Left ventricle myocardium superior (tissue), 1 donor: ENCODE measurements at regions not wholly inside any gene's neighbourhood (a gene's known extent, or its start where the extent isn't known, plus 50 kb on each side); places are given as distances from the start of the nearest gene placed in this dataset.

Source experiments
- ATAC-seq: fragments of 200-7000 bp; cut with Tn5 transposase; one replicate; pipeline ENCODE4 v1.9.1; 2020; ENCODE audit warnings: mild to moderate bottlenecking, moderate library complexity
- DNase-seq: peaks from one replicate; pipeline ENCODE4 v3.0.0-alpha.2; 2020
- intact Hi-C: fragments of 100-400 bp; cut with micrococcal nuclease; formaldehyde crosslinking; loops from one replicate; pipeline ENCODE4 v1.11.0; 2022
- donor health status: DM: no; HTN: yes; CAD: no; lungs with severe emphysema.

GRCh38 chr1:60402216-60402615, 328.6 kb upstream of the C1orf87 start:
- no peak for ATAC-seq
- intact Hi-C loops: no loop called here
- DNase-seq: no peak

- intact Hi-C loops: no loop called here
- no peak for DNase-seq
- ATAC-seq: no peak
Measured at GRCh38 chr1:60394436-60394835, 320.9 kb upstream of the C1orf87 start.

GRCh38 chr1:60390593-60391282, 317.2 kb upstream of the C1orf87 start:
- DNase-seq: no peak
- no peak for ATAC-seq
- intact Hi-C loops: no loop called here

DNA sequence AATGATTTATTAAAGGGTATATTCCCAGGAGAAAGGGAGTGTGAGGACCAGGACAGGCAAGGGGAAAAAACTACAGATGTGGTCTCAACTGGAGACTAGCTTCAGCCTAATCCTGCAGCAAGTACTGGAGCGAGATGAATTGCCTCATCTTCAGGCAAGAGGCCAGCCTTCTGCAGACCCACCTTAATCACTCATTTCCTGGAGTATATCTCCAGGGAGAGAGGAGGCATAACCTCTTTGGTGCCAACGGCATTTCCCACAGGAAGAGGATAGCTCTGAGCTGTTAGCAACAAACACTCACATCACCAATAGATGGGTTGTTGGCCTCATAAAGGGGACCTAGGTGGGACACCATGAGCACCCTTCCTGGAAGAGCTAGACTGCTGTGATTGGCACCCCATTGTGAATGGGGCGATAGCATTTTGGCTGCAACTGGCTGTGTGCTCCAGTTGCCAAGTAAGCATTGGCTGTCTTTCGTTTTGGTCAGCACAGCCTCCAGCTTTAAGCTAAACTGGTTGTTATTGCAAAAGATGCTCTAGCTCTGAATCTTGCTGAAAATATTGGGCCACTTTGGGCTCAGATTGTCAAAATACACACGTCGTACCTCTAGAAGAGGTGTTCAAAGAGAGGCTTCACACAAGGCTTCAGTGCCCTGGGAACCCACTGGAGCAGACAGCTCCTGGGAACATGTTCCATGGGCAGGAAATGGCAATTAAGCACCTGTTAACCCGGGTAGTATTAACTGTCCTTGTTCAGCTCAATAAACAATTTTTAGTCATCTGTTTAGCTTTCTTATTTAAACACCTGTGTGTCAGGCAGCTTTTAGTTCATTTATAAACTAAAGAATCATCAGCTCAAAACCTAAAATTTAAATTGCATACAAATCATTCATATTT, 314.8 kb upstream of the C1orf87 start:
- DNase-seq (no peak), ATAC-seq (peak; percentile 56)
- intact Hi-C loops: no loop called here

DNA sequence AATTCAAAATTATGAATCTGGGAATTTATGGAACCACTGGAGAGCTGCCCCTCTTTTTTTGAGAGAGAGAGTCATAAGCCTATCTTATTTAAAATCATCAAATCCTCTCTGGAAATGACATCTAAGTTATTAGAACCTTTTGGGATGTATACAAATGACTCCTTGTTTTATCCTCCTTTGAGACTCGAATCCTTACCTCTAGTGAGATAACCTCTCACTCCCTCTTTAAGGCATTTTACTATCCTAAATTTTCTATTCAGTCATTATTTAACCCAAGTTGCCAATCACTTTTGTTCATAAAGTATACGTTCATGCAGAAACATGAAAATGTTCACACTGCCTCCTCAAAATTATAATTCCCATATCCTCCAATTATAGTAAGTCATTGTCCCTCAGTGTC, 313.6 kb upstream of the C1orf87 start:
- DNase-seq: no peak
- intact Hi-C loops: no loop called here
- ATAC-seq: no peak

DNA sequence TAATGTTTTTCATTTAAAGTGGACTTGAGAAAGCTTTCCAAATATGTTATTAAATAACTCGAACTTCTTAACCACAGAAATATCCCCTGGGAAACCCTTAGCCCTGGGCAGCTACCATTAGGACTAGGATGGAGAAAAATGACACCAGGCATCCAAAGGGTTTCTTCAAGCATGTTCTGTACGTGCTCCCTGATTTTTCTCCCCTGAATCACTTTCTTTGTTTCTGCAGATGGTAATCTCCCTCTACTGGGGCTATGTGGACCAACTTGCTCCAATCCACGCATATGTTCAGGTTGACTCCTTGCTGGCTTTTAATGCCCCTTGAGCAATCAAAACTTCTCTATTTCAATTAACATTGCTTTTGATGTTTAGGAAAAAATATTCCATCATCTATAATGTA, 312.7 kb upstream of the C1orf87 start:
- no peak for DNase-seq
- intact Hi-C loops: no loop called here
- no peak for ATAC-seq

GRCh38 chr1:60376196-60376595, 302.6 kb upstream of the C1orf87 start:
- intact Hi-C loops: no loop called here
- ATAC-seq: no peak
- DNase-seq: no peak

DNA sequence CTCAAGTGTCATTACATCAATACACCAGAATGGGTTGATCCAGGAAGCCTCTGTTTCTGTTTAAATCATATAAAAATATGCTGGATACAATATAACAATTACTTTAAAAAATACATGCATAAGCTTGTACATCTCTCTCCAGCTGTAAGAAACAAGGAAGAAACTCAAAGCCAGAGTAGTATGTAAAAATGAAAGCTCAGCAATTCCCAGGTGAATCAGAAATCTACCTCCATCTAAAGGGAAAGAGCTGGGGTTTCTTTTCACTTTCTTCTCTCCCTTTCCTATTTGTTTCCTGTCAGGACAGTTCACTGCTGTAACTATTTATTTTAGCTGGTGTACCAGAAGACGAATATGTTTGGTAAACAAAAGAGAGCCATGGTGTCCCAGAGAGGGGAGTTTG, 301.0 kb upstream of the C1orf87 start:
- intact Hi-C loops: no loop called here
- DNase-seq: no peak
- ATAC-seq: no peak

GRCh38 chr1:60367532-60367931, 294.0 kb upstream of the C1orf87 start:
- DNase-seq (no peak), ATAC-seq (no peak)
- intact Hi-C loops: no loop called here

GRCh38 chr1:60359431-60359830, 285.9 kb upstream of the C1orf87 start:
- intact Hi-C loops: no loop called here
- no peak for DNase-seq
- ATAC-seq: no peak

DNA sequence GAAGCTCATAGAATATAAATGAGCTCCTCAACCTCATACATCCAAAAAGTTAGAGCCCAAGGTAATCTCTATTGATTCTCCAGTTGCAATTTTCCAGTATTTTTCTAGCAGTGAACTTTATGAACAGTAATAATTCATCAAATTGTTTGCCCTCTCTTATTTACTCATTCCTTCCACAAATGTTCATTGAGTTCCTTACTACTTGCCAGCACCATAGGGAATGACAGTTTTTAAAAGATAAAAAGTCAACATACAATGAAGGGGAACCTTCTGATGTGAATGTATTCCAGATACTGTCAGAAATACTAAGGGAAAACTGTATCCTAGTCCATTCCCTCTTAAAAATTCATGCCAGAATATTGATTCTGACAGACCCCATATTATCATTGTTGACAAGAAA, 277.0 kb upstream of the C1orf87 start:
- no peak for ATAC-seq
- DNase-seq: no peak
- intact Hi-C loops: no loop called here

GRCh38 chr1:60348884-60349283, 275.3 kb upstream of the C1orf87 start:
- intact Hi-C loops: no loop called here
- no peak for DNase-seq
- ATAC-seq: no peak

DNA sequence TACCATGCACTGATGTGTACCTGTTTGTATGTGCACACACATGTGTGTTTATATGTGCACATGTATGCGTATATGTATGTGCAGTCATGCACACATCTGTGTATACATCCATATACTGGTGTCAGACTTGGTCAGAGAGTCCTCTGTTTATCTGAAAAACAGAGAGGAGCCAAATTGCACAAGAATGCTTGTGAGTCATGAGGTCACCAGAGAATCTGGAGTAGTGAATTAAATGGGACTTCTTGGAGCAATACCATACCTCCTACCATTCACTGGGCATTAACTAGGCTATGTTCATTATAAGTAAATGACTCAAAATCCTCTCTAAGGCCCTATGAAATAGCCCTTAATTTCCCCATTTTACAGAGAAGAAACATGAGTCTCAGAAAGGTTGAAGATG, 272.1 kb upstream of the C1orf87 start:
- ATAC-seq (no peak), DNase-seq (no peak)
- intact Hi-C loops: no loop called here

DNA sequence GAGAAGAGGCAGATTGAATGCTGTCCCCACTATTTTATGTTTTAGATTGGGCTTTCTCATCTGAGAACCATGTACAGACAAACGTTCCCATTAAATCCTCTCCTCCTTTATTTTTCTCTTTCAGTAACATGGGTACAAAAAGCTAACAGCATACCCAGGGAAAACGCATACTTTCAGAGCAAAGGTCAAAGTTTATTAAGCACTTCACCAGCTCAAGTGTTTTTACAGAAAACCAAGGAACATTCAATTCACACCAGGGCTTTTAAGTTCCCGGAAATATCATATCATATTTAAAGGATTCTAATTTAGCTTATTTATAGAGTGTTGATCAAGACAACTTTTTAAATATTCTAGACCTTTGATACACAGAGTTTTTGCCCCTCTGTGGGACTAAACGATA, 271.5 kb upstream of the C1orf87 start:
- ATAC-seq (no peak), DNase-seq (no peak)
- intact Hi-C loops: no loop called here

- intact Hi-C loops: no loop called here
- DNase-seq: no peak
Measured at GRCh38 chr1:60343736-60344135, 270.2 kb upstream of the C1orf87 start.

DNA sequence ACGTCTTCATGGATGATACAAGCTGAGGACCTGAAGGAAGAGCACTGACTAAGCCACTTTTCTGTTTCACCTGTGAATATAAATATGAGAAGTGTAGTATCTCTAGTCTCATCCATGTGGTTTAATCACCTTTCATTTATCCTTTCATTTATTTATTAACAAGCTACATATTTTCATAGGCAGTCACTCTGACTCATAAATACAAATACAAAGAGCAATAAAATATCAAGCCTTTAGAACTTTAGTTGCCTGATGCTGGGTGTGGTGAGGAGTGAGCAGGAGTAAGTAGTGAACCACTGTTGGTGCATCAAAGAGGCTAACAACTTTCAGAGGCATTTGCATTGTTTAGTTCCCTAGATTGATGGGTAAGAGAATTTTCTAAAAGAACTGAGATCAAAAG, 269.0 kb upstream of the C1orf87 start:
- ATAC-seq (no peak), DNase-seq (no peak)
- intact Hi-C loops: no loop called here

More at GRCh38 chr1:60343736-60344135, 270.2 kb upstream of the C1orf87 start:
- ATAC-seq: no peak

DNA sequence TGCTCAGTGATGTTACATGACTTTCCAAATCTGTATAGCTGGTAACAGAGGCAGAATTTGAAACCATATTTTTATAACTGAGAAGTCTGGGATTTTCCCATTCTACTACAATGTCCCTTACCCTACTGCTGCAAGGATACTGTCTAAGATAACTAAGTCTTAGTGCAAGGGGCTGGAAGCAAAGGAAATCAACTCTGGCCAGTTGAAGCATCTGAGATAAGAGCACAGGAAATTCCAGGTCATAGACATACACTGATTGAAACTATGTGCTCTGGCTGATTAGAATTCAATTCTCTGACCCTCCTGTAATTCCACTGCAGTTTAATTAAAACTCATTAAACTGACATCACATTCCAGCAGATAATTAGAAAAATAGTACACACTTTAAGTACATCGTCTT, 267.7 kb upstream of the C1orf87 start:
- DNase-seq (no peak), ATAC-seq (no peak)
- intact Hi-C loops: no loop called here

DNA sequence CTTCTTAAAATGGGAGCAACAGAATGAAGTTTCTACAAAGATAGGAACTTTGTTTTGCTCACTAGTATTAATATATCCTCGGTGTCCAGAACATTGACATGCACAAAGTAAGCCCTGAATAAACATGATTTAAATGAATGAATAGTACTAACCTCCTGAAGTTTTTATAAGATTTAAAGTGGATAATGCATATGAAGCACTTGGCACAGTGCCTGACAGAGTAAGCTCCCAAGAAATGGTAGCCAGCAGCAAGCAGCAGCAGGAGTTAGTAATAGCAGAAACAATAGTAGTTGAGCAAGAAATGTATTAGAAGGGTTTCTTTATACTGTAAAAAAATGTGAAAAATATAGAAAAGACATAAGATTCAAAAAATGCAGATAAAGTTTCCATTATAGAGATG, 258.1 kb upstream of the C1orf87 start:
- no peak for ATAC-seq
- intact Hi-C loops: no loop called here

GRCh38 chr1:60329651-60330050, 256.1 kb upstream of the C1orf87 start:
- DNase-seq: no peak
- intact Hi-C loops: no loop called here
- ATAC-seq: no peak

More for the DNA sequence above, 258.1 kb upstream of the C1orf87 start:
- DNase-seq: no peak

- intact Hi-C loops: no loop called here
- DNase-seq (no peak), ATAC-seq (no peak)
Measured at GRCh38 chr1:60311838-60312237, 238.3 kb upstream of the C1orf87 start.

DNA sequence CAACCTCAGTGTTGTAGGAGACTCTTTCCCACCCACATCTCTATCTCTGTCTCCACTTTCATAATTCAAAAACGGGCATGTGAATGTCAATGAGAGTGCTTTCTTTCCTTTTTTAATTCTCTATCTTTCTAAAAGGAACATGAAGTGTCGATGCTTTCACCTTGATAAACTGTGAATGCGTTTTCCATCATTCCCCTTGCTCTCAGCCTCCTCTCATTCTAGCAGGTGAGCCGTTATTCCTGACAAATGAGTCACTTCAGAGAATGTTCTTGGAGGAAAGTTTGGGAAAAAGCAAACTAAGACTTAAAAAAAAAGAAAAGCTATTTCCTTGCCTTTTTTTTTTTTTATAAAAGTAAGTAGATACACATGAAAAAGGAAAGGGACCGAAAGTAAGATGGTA, 226.0 kb upstream of the C1orf87 start:
- intact Hi-C loops: no loop called here
- DNase-seq (no peak), ATAC-seq (no peak)
